CD14-positive monocyte (primary cell): ENCODE measurements at regions not wholly inside any gene's neighbourhood (a gene's known extent, or its start where the extent isn't known, plus 50 kb on each side); places are given as distances from the start of the nearest gene placed in this dataset.

Source experiments
- DNase-seq, 3 donors: peaks; one replicate each; pipeline ENCODE4 v3.0.0-alpha.2; 2011 to 2022
- H2AFZ ChIP-seq: 2 replicates; pipeline ENCODE4 v1.6.0; 2012; ENCODE audit warnings: mild to moderate bottlenecking, low read depth, low read length, inconsistent platforms; ENCODE audit not compliant: insufficient read depth, poor library complexity, severe bottlenecking
- H3K27ac ChIP-seq, 2 donors: 1 replicate in 1 of 2; 2 replicates in 1 of 2; pipeline ENCODE4 v1.5.1; 2012 to 2013; ENCODE audit warnings: low read length in 2 of 2, control low read depth in 1 of 2, inconsistent platforms in 1 of 2, low read depth in 1 of 2, mild to moderate bottlenecking in 1 of 2
- H3K27me3 ChIP-seq, 2 donors: one replicate each; pipeline versions ENCODE4 v1.6.0 to v1.6.1; 2011 to 2013; ENCODE audit warnings: low read length in 2 of 2; ENCODE audit not compliant: control insufficient read depth in 2 of 2, insufficient read depth in 2 of 2
- H3K36me3 ChIP-seq, 2 donors: replicated peaks in 1 of 2; 1 replicate in 1 of 2; 2 replicates in 1 of 2; pipeline versions ENCODE4 v1.5.1 to v1.6.1; 2012 to 2013; ENCODE audit warnings: low read length in 2 of 2, control low read depth in 1 of 2, inconsistent platforms in 1 of 2, mild to moderate bottlenecking in 1 of 2; ENCODE audit not compliant: insufficient read depth in 2 of 2, control insufficient read depth in 1 of 2
- H3K4me1 ChIP-seq, 2 donors: 1 replicate in 1 of 2; 2 replicates in 1 of 2; pipeline versions ENCODE4 v1.5.1 to v1.6.1; 2012 to 2013; ENCODE audit warnings: low read length in 2 of 2, control low read depth in 1 of 2, inconsistent platforms in 1 of 2, mild to moderate bottlenecking in 1 of 2, moderate library complexity in 1 of 2; ENCODE audit not compliant: insufficient read depth in 2 of 2, control insufficient read depth in 1 of 2
- H3K4me2 ChIP-seq: replicated peaks from 2 replicates; pipeline ENCODE3; 2012; ENCODE audit warnings: low read length, moderate library complexity, mild to moderate bottlenecking; ENCODE audit not compliant: poor library complexity, severe bottlenecking; ENCODE audit errors: extremely low read depth
- H3K4me3 ChIP-seq, 3 experiments: fragments of 200-600 bp in 1 of 3; sonication (generic) in 1 of 3; replicated peaks in 1 of 3; 1 replicate in 2 of 3; 2 replicates in 1 of 3; pipeline ENCODE4 v1.5.1; 2011 to 2013; ENCODE audit warnings: low read length in 3 of 3, mild to moderate bottlenecking in 3 of 3, control low read depth in 2 of 3, low read depth in 2 of 3, inconsistent platforms in 1 of 3, moderate library complexity in 1 of 3
- H3K79me2 ChIP-seq: 2 replicates; pipeline ENCODE4 v1.6.0; 2012; ENCODE audit warnings: mild to moderate bottlenecking, control low read depth, inconsistent platforms, low read length, moderate library complexity; ENCODE audit not compliant: insufficient read depth
- H3K9ac ChIP-seq: 2 replicates; pipeline ENCODE4 v1.6.0; 2017; ENCODE audit warnings: low read length, mild to moderate bottlenecking; ENCODE audit not compliant: insufficient read depth, poor library complexity, severe bottlenecking
- H3K9me3 ChIP-seq, 2 donors: replicated peaks in 1 of 2; 1 replicate in 1 of 2; 2 replicates in 1 of 2; pipeline versions ENCODE4 v1.5.1 to v1.6.1; 2012 to 2013; ENCODE audit warnings: low read length in 2 of 2, control low read depth in 1 of 2; ENCODE audit not compliant: control insufficient read depth in 1 of 2, insufficient read depth in 1 of 2
- H4K20me1 ChIP-seq: 2 replicates; pipeline ENCODE4 v1.6.0; 2012; ENCODE audit warnings: mild to moderate bottlenecking, low read length, control low read depth, moderate library complexity; ENCODE audit not compliant: insufficient read depth
- H3K27ac Mint-ChIP-seq, 7 donors: one replicate each; pipeline ENCODE4 v1.8.0; 2020; ENCODE audit warnings: mild to moderate bottlenecking in 7 of 7, mixed read lengths in 7 of 7, moderate library complexity in 6 of 7, inconsistent platforms in 2 of 7
- H3K27me3 Mint-ChIP-seq, 3 donors: one replicate each; pipeline ENCODE4 v1.8.0; 2021 to 2022; ENCODE audit warnings: low read depth in 3 of 3, mild to moderate bottlenecking in 3 of 3, mixed read lengths in 3 of 3, moderate library complexity in 3 of 3, inconsistent platforms in 1 of 3
- H3K36me3 Mint-ChIP-seq, 2 donors: one replicate each; pipeline ENCODE4 v1.8.0; 2020; ENCODE audit warnings: mixed read lengths in 2 of 2, inconsistent platforms in 1 of 2, mild to moderate bottlenecking in 1 of 2
- H3K4me1 Mint-ChIP-seq: one replicate; pipeline ENCODE4 v1.8.0; 2020; ENCODE audit warnings: mild to moderate bottlenecking, mixed read lengths
- H3K4me3 Mint-ChIP-seq, 2 donors: one replicate each; pipeline ENCODE4 v1.8.0; 2020; ENCODE audit warnings: mild to moderate bottlenecking in 2 of 2, mixed read lengths in 2 of 2, moderate library complexity in 1 of 2
- H3K9me3 Mint-ChIP-seq, 7 donors: one replicate each; pipeline ENCODE4 v1.8.0; 2020 to 2022; ENCODE audit warnings: mixed read lengths in 7 of 7, mild to moderate bottlenecking in 6 of 7, moderate library complexity in 6 of 7, inconsistent platforms in 2 of 7
- WGBS: methylation state at CpG from one replicate; pipeline ENCODE4 v1.1.5; 2013; ENCODE audit warnings: missing lambda C conversion rate; ENCODE audit not compliant: insufficient coverage; 5-methylcytosine and 5-hydroxymethylcytosine counted together
- intact Hi-C, 2 donors: fragments of 100-400 bp; cut with micrococcal nuclease; formaldehyde crosslinking; loops; one replicate each; pipeline versions ENCODE4 v1.15.0 to v1.15.1; 2023
- TF ChIP-seq, protein P1 (sequence below): fragments of 200-600 bp; IDR thresholded peaks from one replicate; pipeline ENCODE4 v1.8.0; 2022; ENCODE audit warnings: antibody characterized with exemption, mild to moderate bottlenecking

- no peak for DNase-seq
- intact Hi-C loops = no loop called here
- H3K9me3 Mint-ChIP-seq = peaks cover 5 to 23% (median 13%) of the 10 kb centered on the region in 7 donors
- H3K4me1 Mint-ChIP-seq = no peaks in the 10 kb centered on the region
- no peak overlapping the region for H3K9ac ChIP-seq
- no peaks in the 10 kb centered on the region for H3K4me1 ChIP-seq
- TF ChIP-seq, protein P1, sequence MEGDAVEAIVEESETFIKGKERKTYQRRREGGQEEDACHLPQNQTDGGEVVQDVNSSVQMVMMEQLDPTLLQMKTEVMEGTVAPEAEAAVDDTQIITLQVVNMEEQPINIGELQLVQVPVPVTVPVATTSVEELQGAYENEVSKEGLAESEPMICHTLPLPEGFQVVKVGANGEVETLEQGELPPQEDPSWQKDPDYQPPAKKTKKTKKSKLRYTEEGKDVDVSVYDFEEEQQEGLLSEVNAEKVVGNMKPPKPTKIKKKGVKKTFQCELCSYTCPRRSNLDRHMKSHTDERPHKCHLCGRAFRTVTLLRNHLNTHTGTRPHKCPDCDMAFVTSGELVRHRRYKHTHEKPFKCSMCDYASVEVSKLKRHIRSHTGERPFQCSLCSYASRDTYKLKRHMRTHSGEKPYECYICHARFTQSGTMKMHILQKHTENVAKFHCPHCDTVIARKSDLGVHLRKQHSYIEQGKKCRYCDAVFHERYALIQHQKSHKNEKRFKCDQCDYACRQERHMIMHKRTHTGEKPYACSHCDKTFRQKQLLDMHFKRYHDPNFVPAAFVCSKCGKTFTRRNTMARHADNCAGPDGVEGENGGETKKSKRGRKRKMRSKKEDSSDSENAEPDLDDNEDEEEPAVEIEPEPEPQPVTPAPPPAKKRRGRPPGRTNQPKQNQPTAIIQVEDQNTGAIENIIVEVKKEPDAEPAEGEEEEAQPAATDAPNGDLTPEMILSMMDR = no peak
- no peaks in the 10 kb centered on the region for H3K36me3 ChIP-seq
- no CpG with 5 or more reads among the region's 3 CpGs for WGBS
- H3K27ac ChIP-seq = no peak overlapping the region
- no peak overlapping the region for H2AFZ ChIP-seq
- no peaks in the 10 kb centered on the region for H3K27me3 ChIP-seq
- H3K4me3 Mint-ChIP-seq = no peak overlapping the region
- H3K27ac Mint-ChIP-seq = no peak overlapping the region
- no peaks in the 10 kb centered on the region for H4K20me1 ChIP-seq
- H3K79me2 ChIP-seq = no peaks in the 10 kb centered on the region
- no peaks in the 10 kb centered on the region for H3K36me3 Mint-ChIP-seq
- H3K27me3 Mint-ChIP-seq = peaks cover 0 to 2% (median 0%) of the 10 kb centered on the region in 3 donors
- no peak overlapping the region for H3K4me2 ChIP-seq
- peaks cover 12 to 13% of the 10 kb centered on the region in 2 donors for H3K9me3 ChIP-seq
- no peak overlapping the region for H3K4me3 ChIP-seq
Measured at GRCh38 chr1:68624233-68624632, 127.4 kb upstream of the DEPDC1 start.

DNA sequence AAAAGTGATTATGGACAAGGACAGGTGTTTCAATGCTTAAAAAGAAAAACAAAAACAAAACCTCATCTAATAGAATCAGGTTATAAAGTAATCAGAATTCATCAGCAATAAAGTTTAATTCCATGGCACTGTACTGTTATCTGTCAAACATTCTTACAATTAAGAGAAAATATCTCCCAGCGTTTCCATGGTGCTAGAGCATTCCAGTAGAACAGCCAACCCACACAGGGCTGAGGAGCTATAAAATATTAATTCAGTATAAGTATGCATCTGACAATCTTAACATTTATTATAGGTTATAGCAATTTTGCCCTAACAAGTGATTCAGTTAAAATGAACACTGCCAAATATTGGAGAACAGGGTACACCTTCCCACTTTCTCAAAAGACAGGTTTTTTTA is 128.7 kb upstream of the DEPDC1 start:
- H3K4me3 Mint-ChIP-seq = no peak overlapping the region
- intact Hi-C loops = no loop called here
- no peaks in the 10 kb centered on the region for H3K4me1 Mint-ChIP-seq
- no peak overlapping the region for H3K4me3 ChIP-seq
- no peak overlapping the region for H2AFZ ChIP-seq
- no peaks in the 10 kb centered on the region for H3K79me2 ChIP-seq
- H3K27me3 Mint-ChIP-seq = peaks cover 0 to 2% (median 2%) of the 10 kb centered on the region in 3 donors
- peaks cover 1 to 12% (median 8%) of the 10 kb centered on the region in 7 donors for H3K9me3 Mint-ChIP-seq
- WGBS = no CpG with 5 or more reads among the region's 1 CpG
- H3K27ac Mint-ChIP-seq = no peak overlapping the region
- peaks cover 4 to 5% of the 10 kb centered on the region in 2 donors for H3K9me3 ChIP-seq
- TF ChIP-seq, protein P1 = no peak
- no peaks in the 10 kb centered on the region for H3K36me3 Mint-ChIP-seq
- no peaks in the 10 kb centered on the region for H3K4me1 ChIP-seq
- H3K36me3 ChIP-seq = no peaks in the 10 kb centered on the region
- H3K4me2 ChIP-seq = no peak overlapping the region
- H3K9ac ChIP-seq = no peak overlapping the region
- no peak overlapping the region for H3K27ac ChIP-seq
- no peaks in the 10 kb centered on the region for H4K20me1 ChIP-seq
- H3K27me3 ChIP-seq = no peaks in the 10 kb centered on the region
- no peak for DNase-seq
